NCI-H2107 (cell line): ENCODE measurements at regions not wholly inside any gene's neighbourhood (a gene's known extent, or its start where the extent isn't known, plus 50 kb on each side); places are given as distances from the start of the nearest gene placed in this dataset.

Source experiments
- DNase-seq: peaks from one replicate; lab custom pipeline; 2025; lab: John Stamatoyannopoulos, UW

DNA sequence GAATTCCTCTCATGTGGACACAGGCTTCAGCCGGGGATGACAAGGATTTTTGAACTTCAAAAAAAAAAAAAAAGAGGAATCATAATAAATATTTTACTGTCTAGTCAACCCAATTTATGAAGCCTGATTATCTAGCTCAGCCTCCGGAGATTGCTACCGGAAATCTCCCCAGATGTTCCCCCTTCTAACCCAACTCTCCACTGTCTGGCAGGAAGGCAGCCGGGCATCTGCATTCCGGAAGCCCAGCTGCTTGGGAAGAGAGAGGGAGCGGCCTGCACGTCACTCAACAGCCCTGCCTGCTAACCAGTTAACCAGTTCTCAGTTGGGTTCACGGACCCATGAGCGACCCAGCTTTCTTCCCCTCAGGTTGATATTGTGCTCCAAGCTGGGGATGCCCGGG lies 87.2 kb upstream of the POU3F3 start:
- DNase-seq: no peak

DNA sequence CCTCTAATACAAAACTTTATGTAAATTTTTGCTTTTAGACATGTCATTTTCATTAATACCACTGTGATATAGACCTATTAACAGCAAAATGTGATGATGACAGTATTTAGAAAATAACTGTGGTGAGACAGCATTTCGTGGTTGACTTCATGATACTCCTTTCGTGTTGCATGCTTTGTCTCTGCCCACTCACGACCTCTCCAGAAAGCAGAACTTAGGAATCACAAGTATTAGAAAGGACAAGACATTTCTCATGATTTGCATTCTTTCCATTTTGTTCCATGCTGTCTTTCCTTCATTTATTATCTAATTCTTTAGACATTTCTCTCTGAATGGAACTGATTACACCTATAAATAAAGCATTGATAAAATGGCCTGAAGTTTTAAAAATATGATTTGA lies 85.2 kb upstream of the POU3F3 start:
- DNase-seq: no peak

DNA sequence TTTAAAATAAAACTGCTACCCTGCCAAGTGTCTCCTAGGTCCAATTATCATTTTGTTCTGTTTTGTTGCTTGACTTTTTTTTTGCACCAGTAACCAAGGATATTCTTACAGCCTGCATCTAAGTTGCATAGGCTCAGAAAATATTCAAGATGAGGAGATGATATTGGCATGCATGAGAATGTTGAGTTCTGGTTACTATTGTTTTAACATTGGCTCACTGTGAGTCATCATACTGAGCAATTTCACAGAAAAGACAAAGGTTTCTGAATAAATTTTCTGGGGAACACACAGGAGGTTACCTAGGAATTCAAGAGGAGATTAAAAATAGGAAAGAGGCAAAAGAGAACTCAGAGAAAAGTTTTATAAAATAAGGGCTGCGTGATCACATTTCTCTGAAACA lies 84.8 kb upstream of the POU3F3 start:
- no peak for DNase-seq

DNA sequence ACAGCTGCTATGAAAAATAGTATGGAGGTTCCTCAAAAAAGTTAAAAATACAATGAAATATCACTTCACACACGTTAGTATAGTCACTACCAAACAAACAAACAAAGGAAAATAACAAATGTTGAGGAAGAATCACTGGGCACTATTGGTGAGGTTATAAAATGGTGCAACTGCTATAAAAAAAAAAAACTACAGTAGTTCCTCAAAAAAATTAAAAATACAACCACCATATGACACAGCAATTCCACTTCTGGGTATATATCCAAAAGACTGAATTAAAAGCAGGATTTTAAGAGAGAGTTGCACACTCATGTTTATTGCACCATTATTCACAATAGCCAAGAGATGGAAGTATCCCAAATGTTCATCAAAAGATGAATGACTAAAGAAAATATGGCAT lies 80.9 kb upstream of the POU3F3 start:
- DNase-seq: no peak

DNA sequence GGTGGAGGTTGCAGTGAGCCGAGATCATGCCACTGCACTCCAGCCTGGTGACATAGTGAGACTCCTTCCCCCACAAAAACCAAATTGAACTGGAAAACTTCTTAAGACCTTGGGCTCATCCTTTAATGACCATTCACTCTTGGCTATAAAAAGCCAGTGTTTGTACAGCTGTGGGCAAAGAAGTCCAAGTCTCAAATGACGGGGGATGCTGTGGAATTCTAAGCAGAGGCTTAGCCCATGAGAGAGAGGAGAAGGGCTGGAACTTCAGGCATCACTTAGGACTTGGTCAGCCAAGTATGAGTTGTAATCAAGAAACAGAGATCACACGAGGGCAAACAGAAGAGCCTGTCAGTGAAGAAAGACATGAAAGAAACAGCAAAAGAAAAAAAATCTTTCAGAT lies 79.3 kb upstream of the POU3F3 start:
- no peak for DNase-seq

DNA sequence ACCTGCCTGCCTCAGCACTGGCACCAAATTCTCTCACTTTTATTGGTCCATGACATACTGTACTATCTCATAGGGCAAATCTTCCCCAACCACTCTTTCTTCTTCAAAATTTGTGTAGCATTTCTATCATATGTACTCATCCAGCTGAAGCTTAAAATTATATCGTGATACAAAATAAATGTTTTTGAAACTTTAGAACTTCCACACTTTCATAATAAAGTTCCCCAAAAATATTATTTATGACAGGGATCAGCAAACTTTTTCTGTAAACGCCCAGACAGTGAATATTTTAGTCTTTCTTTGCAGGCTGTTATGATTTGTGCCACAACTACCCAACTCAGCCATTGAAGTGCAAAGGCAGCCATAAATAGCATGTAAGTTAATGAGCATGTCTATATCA lies 76.2 kb upstream of the POU3F3 start:
- no peak for DNase-seq

GRCh38 chr2:104781151-104781550 lies 72.8 kb upstream of the POU3F3 start:
- no peak for DNase-seq

GRCh38 chr2:104784264-104784663 lies 69.7 kb upstream of the POU3F3 start:
- DNase-seq: no peak

DNA sequence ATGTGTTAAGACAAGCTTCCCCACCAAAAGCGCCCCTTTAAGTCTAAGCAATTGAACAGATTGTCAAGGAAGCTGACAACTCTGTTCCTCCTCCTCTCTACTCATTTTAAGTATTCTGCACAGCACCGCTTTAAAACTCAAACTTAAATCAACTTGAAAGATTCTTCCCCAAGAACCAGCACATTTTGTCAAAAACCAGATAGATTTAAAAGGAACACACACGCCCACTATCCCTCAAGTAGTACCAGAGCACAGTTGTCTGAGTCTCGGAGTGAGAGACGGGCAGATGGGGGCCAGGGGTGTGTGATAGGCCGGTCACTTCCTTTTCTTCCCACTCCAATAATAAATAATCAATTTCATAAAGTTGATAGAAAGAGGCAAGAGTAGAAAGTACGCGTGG lies 67.7 kb upstream of the POU3F3 start:
- no peak for DNase-seq

GRCh38 chr2:104786821-104787220 lies 67.1 kb upstream of the POU3F3 start:
- DNase-seq: no peak

GRCh38 chr2:104787298-104788065 lies 66.4 kb upstream of the POU3F3 start:
- no peak for DNase-seq

- DNase-seq: no peak
Observed at GRCh38 chr2:104788742-104789455, 65.0 kb upstream of the POU3F3 start.

DNA sequence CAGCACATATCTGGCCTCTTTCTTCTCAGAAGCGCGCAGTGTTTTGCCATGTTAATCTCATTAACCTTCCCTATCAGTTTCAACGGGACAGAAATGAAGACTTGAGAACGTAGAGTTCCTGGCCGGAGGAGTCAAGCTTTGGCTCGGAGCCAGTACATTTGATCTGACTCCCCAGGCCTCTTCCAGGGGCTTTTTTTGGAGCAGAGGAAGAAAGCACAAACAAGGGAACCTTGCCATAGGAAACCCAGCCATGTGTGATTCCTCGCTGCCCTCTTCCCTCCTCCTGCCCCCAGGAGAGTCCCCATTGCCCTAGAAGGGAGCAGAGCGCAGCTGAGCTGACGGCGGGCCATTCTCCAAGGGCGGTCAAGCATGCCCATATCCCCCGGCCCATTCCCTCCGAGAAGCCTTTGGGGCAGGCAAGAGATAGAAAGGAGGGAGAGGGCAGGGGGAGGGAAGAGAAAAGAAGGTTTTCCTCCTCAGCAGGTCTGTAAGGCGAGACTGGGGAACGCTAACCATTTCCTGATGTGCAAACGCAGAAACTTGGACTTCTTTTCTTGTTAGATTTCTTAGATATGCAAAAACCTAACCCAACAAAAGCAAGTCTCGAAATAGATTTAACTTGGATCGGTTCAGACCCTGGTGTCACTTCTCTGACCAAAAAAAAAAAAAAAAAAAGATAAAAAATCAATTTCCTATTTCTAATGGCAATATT lies 63.7 kb upstream of the POU3F3 start:
- no peak for DNase-seq

GRCh38 chr2:104790901-104791495 lies 62.9 kb upstream of the POU3F3 start:
- no peak for DNase-seq

DNA sequence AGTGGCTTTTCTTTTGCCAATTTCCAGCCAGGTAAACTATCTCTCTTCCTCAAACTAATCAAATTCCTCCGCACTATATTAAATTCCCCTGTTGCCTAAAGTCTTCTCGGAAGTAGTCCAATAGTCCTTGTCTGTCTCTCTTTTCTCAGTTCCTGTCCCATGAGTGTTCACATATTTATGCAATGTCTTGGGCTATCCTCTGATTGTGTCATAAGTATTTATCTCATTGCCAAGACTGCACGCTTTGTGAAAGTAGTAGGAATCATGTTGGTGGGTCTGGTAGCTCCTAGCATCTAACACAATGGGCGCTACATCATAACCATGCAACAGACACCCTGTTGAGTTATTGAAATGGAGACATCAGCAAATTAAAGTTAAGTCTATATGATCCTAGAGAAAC lies 59.9 kb upstream of the POU3F3 start:
- no peak for DNase-seq

DNA sequence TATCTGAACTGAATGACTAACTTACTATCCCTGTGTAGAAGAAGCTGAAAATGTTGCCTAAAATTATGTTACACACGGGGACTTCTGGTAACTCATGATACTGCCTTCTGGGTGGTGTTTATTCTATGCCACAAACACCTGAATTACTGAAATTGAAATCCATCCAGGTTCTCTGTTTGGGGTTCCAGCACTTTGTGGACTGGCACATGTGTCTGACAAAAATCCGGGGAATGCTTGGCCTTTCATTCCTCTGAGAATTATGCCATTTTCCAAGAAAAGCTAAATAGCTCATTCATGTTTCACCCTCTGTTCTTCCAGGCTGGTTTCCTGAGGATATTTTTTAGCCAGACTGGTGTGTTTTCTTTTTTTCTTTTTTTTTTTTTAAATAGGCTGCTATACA lies 59.5 kb upstream of the POU3F3 start:
- no peak for DNase-seq
